Thoracic aorta (tissue), 2 donors: ENCODE measurements at regions not wholly inside any gene's neighbourhood (a gene's known extent, or its start where the extent isn't known, plus 50 kb on each side); places are given as distances from the start of the nearest gene placed in this dataset.
"Not testable (repeated sequence)": the region's sequence is repeated elsewhere in the genome, so short reads cannot be mapped to it uniquely, and the experiment has no call there.

Source experiments
- ATAC-seq: fragments of 150-250 bp; one replicate; pipeline ENCODE4 v1.8.0; 2017; ENCODE audit warnings: low read depth; ENCODE audit not compliant: insufficient number of reproducible peaks, low FRiP score
- DNase-seq: peaks from one replicate; pipeline ENCODE4 v3.0.0-alpha.2; 2020; ENCODE audit warnings: low spot score
- H3K27ac ChIP-seq, 2 donors: fragments of 200-600 bp; sonication (generic); 1 replicate in 1 of 2; 2 replicates in 1 of 2; pipeline ENCODE4 v1.5.1; 2016; ENCODE audit warnings: mild to moderate bottlenecking in 2 of 2, moderate library complexity in 2 of 2
- H3K27me3 ChIP-seq: fragments of 200-600 bp; sonication (generic); replicated peaks from 2 replicates; pipeline ENCODE4 v1.6.0; 2016; ENCODE audit warnings: mild to moderate bottlenecking; ENCODE audit not compliant: insufficient read depth
- H3K36me3 ChIP-seq: fragments of 200-600 bp; sonication (generic); one replicate; pipeline ENCODE4 v1.5.1; 2016
- H3K4me1 ChIP-seq, 2 donors: fragments of 200-600 bp; sonication (generic); 1 replicate in 1 of 2; 2 replicates in 1 of 2; pipeline versions ENCODE4 v1.5.1 to v1.6.0; 2016; ENCODE audit warnings: low read depth in 2 of 2, mild to moderate bottlenecking in 1 of 2; ENCODE audit not compliant: control insufficient read depth in 1 of 2
- H3K4me3 ChIP-seq: fragments of 200-600 bp; sonication (generic); 2 replicates; pipeline ENCODE4 v1.5.1; 2016; ENCODE audit warnings: mild to moderate bottlenecking
- H3K9me3 ChIP-seq: fragments of 200-600 bp; sonication (generic); 2 replicates; pipeline ENCODE4 v1.5.1; 2016
- TF ChIP-seq, protein P1 (sequence below): fragments of 200-600 bp; sonication (generic); IDR thresholded peaks from one replicate; pipeline ENCODE4 v1.5.1; 2019; ENCODE audit warnings: antibody characterized with exemption

DNA sequence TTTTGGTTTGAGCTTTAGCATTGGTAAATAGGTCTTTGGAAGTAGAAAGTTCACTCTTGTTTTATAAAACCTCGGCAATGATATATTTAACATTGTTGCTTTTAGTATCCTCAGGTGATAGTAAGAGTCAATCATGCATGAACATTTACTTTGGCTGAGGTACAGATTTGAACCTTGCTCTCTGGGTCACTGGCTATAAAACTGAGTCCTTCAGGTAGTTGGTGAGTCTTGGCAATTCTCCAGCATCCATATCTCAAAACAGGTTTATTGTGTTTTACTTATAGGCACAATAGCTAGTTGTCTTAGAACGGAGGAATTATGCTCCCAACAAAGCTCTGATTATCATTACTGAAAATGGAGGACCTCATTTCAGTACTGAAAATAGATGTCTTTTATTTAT is 75.1 kb downstream of the MAT2B start:
- Histone ChIP-seq H3K27ac (no peak overlapping the region), H3K27me3 (no peaks in the 10 kb centered on the region), H3K4me3 (no peak overlapping the region), H3K36me3 (no peaks in the 10 kb centered on the region), H3K4me1 (no peaks in the 10 kb centered on the region), H3K9me3 (no peaks in the 10 kb centered on the region)
- DNase-seq (no peak), ATAC-seq (no peak)
- TF ChIP-seq, protein P1, sequence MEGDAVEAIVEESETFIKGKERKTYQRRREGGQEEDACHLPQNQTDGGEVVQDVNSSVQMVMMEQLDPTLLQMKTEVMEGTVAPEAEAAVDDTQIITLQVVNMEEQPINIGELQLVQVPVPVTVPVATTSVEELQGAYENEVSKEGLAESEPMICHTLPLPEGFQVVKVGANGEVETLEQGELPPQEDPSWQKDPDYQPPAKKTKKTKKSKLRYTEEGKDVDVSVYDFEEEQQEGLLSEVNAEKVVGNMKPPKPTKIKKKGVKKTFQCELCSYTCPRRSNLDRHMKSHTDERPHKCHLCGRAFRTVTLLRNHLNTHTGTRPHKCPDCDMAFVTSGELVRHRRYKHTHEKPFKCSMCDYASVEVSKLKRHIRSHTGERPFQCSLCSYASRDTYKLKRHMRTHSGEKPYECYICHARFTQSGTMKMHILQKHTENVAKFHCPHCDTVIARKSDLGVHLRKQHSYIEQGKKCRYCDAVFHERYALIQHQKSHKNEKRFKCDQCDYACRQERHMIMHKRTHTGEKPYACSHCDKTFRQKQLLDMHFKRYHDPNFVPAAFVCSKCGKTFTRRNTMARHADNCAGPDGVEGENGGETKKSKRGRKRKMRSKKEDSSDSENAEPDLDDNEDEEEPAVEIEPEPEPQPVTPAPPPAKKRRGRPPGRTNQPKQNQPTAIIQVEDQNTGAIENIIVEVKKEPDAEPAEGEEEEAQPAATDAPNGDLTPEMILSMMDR = no peak

DNA sequence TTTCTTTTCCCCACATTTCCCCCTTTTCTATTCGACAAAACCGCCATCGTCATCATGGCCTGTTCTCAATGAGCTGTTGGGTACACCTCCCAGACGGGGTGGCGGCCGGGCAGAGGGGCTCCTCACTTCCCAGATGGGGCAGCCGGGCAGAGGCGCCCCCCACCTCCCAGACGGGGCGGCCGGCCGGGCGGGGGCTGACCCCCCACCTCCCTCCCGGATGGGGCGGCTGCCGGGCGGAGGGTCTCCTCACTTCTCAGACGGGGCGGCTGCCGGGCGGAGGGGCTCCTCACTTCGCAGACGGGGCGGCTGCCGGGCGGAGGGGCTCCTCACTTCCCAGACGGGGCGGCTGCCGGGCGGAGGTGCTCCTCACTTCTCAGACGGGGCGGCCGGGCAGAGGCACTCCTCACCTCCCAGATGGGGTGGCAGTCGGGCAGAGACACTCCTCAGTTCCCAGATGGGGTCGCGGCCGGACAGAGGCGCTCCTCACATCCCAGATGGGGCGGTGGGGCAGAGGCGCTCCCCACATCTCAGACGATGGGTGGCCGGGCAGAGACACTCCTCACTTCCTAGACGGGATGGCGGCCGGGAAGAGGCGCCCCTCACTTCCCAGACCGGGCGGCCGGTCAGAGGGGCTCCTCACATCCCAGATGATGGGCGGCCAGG is 78.2 kb downstream of the MAT2B start:
- ATAC-seq, H3K27ac ChIP-seq, H3K36me3 ChIP-seq, H3K27me3 ChIP-seq, H3K4me1 ChIP-seq, H3K9me3 ChIP-seq, H3K4me3 ChIP-seq, DNase-seq: not testable (repeated sequence)

DNA sequence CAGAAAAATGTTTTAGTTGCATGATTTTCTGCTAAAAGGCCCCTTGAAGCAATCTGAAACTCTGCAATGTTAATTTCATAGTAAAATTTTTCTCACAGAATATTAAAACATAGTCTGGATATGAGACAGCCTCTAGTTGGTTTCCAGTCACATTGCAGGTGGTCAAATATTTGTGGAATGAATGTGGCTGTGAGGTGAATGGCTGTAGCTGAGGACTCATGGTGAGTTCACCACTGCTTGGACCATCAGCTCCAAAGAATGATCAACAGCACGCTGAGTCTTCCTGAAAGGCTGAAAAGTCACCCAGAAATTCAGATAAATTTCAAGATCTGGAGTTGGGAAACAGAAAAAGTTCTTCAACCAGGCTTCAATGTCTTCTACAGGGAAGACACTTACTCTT is 79.8 kb downstream of the MAT2B start:
- no peak for DNase-seq
- TF ChIP-seq, protein P1 = no peak
- no peak for ATAC-seq
- no peaks in the 10 kb centered on the region for H3K9me3 ChIP-seq
- no peak overlapping the region for H3K4me3 ChIP-seq
- H3K27ac ChIP-seq = no peak overlapping the region
- no peaks in the 10 kb centered on the region for H3K4me1 ChIP-seq
- H3K36me3 ChIP-seq = no peaks in the 10 kb centered on the region
- no peaks in the 10 kb centered on the region for H3K27me3 ChIP-seq

DNA sequence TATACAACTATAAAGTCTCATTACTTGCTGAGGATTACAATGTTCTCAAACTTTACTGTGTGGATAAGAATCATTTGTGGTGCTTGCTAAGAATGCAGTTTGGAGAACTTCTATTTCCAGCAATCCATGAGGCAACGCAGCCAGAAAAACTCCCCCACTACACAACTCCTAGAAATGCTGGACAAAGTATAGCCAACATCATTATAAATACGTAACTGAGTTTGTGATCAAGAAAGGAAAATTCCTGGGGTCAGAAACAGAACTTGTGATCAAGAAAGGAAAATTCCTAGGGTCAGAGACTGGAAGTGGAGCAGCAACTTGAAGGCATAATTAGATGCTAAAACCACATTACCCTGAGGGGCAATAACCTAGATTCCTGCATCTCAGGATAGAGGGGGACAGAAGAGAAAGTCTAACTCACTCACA is 81.1 kb downstream of the MAT2B start:
- DNase-seq (no peak), ATAC-seq (no peak)
- H3K4me3 ChIP-seq = no peak overlapping the region
- no peaks in the 10 kb centered on the region for H3K36me3 ChIP-seq
- H3K27ac ChIP-seq = no peak overlapping the region
- H3K27me3 ChIP-seq = no peaks in the 10 kb centered on the region
- no peaks in the 10 kb centered on the region for H3K9me3 ChIP-seq
- no peaks in the 10 kb centered on the region for H3K4me1 ChIP-seq
- TF ChIP-seq, protein P1 = no peak

DNA sequence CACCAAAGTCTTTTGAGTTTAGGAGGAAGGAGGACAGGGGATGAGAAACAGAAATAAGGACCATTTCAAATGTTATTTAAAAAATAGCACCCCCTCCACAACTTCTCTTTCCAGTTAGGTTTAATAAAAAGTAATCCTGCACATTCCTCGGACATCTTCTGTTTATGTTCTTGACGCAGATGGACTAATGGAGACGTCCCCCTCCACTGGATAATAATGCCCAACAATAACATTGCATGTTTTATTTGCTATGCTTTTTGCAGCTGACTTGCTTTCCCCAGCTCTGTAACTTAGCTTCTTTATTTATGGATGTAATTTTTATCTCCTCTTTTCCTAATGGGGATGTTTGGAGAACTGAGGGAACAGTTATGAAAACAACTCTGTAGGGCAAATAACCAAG is 89.5 kb downstream of the MAT2B start:
- Histone ChIP-seq H3K4me3 (no peak overlapping the region), H3K36me3 (no peaks in the 10 kb centered on the region), H3K27ac (no peak overlapping the region), H3K27me3 (no peaks in the 10 kb centered on the region), H3K9me3 (peaks cover 4% of the 10 kb centered on the region), H3K4me1 (no peaks in the 10 kb centered on the region)
- TF ChIP-seq, protein P1 = no peak
- ATAC-seq (no peak), DNase-seq (no peak)
